GM18873 (cell line): ENCODE measurements at regions not wholly inside any gene's neighbourhood (a gene's known extent, or its start where the extent isn't known, plus 50 kb on each side); places are given as distances from the start of the nearest gene placed in this dataset.

Experiments used
- ATAC-seq: cut with Tn5 transposase; IDR thresholded peaks from one replicate; pipeline ENCODE4 v1.9.1; 2021; ENCODE audit warnings: mild to moderate bottlenecking, moderate library complexity, moderate number of reproducible peaks; ENCODE audit not compliant: unreplicated experiment, low FRiP score

GRCh38 chr21:35266546-35266945, 217.4 kb upstream of the RUNX1 start:
- ATAC-seq: no peak

GRCh38 chr21:35265170-35265877, 216.2 kb upstream of the RUNX1 start:
- no peak for ATAC-seq

GRCh38 chr21:35259457-35259856, 210.4 kb upstream of the RUNX1 start:
- no peak for ATAC-seq

GRCh38 chr21:35258521-35258920, 209.4 kb upstream of the RUNX1 start:
- ATAC-seq: no peak

- ATAC-seq: no peak
These were observed 208.3 kb upstream of the RUNX1 start for GRCh38 chr21:35257413-35257812.

GRCh38 chr21:35256468-35256988, 207.4 kb upstream of the RUNX1 start:
- ATAC-seq: no peak

- no peak for ATAC-seq
These were observed 205.7 kb upstream of the RUNX1 start for GRCh38 chr21:35254765-35255138.

- ATAC-seq: no peak
These were observed 205.1 kb upstream of the RUNX1 start for GRCh38 chr21:35254006-35254764.

- ATAC-seq: no peak
These were observed 203.7 kb upstream of the RUNX1 start for GRCh38 chr21:35252831-35253230.

- no peak for ATAC-seq
These were observed 200.5 kb upstream of the RUNX1 start for GRCh38 chr21:35249636-35250035.

- ATAC-seq: no peak
These were observed 196.8 kb upstream of the RUNX1 start for GRCh38 chr21:35245879-35246278.

GRCh38 chr21:35244514-35244913, 195.4 kb upstream of the RUNX1 start:
- no peak for ATAC-seq

GRCh38 chr21:35243171-35243570, 194.1 kb upstream of the RUNX1 start:
- no peak for ATAC-seq

- no peak for ATAC-seq
These were observed 190.7 kb upstream of the RUNX1 start for GRCh38 chr21:35239811-35240219.

GRCh38 chr21:35238119-35238518, 189.0 kb upstream of the RUNX1 start:
- ATAC-seq: no peak

- ATAC-seq: no peak
These were observed 188.2 kb upstream of the RUNX1 start for GRCh38 chr21:35237287-35237686.

GRCh38 chr21:35236090-35236489, 187.0 kb upstream of the RUNX1 start:
- ATAC-seq: no peak

GRCh38 chr21:35234725-35235124, 185.6 kb upstream of the RUNX1 start:
- ATAC-seq: no peak

GRCh38 chr21:35233756-35234155, 184.7 kb upstream of the RUNX1 start:
- ATAC-seq: no peak

- ATAC-seq: no peak
These were observed 183.6 kb upstream of the RUNX1 start for GRCh38 chr21:35232545-35233176.

- ATAC-seq: no peak
These were observed 182.0 kb upstream of the RUNX1 start for GRCh38 chr21:35231090-35231489.
